TTC549 (cell line): ENCODE measurements at regions not wholly inside any gene's neighbourhood (a gene's known extent, or its start where the extent isn't known, plus 50 kb on each side); places are given as distances from the start of the nearest gene placed in this dataset.
A peak's percentile ranks its signal among the peaks of the same experiment; 100 is the strongest.

Experiments
- FAIRE-seq: peaks from 2 replicates; lab custom pipeline; 2012; peaks lifted over from hg19 to GRCh38; lab: Jason Lieb, UNC

DNA sequence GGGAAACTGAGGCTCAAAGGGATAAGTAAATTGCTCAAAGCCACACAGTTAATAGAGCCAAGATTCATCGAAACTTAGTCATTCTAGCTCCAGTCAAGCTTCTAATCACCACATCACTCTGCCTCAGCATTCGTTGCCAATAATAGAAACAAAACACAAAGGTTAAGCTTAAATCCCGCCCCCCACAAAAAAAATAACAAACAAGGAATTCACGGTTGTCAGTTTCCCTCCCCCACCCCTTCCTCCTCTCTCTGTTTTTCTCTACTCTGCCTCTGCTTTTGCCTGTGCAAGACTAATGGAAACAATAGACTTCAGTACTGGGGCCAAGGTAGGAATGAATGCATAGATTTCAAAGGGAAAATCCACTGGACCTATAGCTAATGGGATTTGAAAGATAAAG lies 70.7 kb upstream of the ZNF644 start:
- no peak for FAIRE-seq

DNA sequence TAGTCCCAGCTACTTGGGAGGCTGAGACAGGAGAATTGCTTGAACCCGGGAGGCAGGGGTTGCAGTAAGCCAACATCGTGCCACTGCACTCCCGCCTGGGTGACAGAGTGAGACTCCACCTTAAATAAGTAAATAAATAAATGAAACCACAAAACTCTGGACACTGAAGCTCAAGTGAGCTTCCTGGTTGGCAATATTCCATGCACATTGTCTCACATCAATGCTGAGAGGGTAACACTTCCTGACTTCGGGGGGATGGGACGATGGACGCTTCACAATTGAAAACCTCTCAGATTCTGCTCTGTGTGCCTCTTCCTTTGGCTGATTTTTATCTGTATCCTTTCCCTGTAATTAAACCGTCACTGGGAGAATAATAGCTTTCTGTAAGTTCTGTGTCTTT lies 70.0 kb upstream of the ZNF644 start:
- no peak for FAIRE-seq

DNA sequence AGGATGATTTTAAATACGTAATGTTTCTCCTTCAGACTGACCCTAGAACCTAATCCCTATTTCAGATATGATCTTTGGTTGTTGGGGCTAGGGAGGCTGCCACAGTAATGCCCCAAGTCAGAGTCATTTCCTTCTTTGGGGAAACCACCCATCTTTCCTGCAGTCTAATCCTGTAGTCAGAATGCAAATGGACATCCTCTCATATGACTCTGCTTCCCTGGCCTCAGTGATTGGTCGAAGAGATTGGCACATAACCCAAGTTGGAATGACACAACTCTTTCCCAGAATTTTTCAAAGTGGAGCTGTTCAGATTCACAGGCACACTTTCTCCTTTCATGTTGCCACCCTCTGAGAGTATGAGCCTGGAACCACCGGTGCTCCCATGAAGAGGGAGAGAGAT lies 58.8 kb upstream of the ZNF644 start:
- no peak for FAIRE-seq

DNA sequence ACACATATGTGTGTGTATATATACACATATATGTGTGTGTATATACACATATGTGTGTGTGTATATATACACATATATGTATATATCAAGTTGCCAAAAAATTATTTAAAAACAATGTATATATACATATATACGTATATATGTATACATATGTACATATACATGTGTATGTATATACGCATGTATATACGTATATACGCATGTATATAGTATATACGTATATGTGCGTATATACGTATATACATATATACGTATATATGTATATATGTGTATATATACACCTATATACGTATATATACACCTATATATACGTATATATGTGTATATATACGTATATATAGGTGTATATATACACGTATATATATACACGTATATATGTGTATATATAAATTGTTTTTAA lies 57.0 kb upstream of the ZNF644 start:
- peak; percentile 32 for FAIRE-seq

DNA sequence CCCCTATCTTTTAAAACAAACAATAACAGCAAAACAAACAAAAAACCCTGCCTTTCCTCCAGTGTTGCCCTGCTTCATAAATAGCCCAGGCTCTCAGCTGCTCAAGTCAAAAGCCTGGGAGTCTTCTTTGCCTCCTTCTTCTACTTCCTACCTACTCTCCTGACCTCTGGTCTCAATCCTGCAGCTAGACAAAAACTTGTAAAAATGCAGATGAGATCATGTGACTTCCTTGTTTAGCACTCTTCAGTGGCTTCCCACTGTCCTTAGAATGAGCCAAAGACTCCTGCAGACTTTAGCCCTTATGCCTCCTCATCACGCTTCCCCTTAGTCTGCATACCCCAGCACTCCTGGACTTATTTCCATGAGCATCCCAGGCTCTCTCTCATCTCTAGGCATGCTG lies 55.0 kb upstream of the ZNF644 start:
- FAIRE-seq = no peak

DNA sequence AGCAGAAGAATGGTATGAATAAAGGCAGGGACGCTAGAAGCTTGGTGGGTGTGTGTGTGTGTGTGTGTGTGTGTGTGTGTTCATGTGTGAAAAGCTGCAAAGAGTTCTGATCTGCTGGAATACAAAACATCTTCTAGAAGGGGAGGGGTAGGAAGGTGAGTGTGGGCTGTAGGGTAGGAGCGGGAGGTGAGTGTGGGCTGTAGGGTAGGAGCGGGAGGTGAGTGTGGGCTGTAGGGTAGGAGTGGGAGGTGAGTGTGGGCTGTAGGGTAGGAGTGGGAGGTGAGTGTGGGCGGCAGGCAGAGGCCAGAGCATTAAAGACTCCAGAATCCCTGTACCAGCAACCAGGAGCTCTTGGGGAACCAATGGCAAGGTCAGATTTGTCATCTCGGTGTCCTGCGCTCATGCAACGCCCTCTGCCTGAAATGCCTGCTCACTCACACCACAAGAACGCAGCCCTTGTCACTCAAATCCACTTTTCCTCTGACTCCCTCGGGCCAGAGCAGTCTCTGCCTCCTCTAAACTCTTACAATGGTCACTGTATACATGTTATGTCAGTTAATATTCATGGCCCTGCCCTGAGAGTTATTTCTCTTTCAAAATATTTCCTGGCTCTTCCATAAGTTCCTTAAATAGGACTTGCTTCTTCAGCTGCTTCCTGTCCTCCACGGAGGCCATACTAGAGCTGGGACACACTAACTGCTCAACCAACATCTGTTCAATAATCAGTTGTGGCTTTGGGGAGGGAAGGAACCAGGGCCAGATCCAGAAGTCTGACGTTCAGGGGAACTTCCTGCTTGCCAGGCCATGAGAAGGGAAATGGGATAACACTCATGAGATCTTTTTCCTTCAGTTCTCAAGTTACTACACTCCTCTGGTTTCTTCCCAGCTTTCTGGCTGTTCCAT lies 53.6 kb upstream of the ZNF644 start:
- FAIRE-seq = no peak

DNA sequence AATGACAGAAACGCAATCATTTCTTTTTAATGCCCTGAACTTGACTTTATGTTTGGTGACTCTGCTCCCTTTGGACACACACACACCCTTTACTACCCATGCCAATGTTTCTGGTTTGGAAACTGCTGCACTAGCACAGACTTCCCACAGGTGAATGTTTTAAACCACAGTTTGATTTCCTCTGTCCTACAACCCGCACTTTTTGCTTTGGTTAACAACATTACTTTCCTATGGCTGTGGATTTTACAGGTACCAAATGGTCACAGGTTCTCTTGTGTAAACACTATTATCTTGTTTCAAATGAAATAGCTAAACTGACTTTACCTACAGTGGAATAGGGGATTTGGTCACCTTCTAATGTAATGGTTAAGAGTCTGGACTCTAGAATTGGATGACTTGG lies 51.5 kb upstream of the ZNF644 start:
- FAIRE-seq = no peak

DNA sequence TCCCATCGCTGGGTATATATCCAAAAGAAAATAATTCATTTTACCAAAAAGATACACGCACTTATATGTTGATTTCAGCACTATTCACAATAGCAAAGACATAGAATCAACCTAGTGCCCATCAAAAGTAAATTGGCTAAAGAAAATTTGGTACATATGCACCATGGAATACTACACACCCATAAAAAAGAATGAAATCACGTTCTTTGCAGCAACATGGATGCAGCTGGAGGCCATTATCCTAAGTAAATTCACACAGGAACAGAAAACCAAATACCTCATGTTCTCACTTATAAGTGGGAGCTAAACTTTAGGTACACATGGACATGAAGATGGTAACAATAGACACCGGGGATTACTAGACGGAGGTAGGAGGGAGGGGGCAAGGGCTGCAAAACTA lies 50.0 kb upstream of the ZNF644 start:
- no peak for FAIRE-seq
